RCC 7860 (cell line): ENCODE measurements at regions not wholly inside any gene's neighbourhood (a gene's known extent, or its start where the extent isn't known, plus 50 kb on each side); places are given as distances from the start of the nearest gene placed in this dataset.
A peak's percentile ranks its signal among the peaks of the same experiment; 100 is the strongest.
"Not testable (repeated sequence)": the region's sequence is repeated elsewhere in the genome, so short reads cannot be mapped to it uniquely, and the experiment has no call there.

Source experiments
- DNase-seq: peaks from one replicate; pipeline ENCODE4 v3.0.0-alpha.2; 2015; ENCODE audit warnings: low spot score
- FAIRE-seq: peaks from 2 replicates; lab custom pipeline; 2012; peaks lifted over from hg19 to GRCh38; lab: Jason Lieb, UNC

DNA sequence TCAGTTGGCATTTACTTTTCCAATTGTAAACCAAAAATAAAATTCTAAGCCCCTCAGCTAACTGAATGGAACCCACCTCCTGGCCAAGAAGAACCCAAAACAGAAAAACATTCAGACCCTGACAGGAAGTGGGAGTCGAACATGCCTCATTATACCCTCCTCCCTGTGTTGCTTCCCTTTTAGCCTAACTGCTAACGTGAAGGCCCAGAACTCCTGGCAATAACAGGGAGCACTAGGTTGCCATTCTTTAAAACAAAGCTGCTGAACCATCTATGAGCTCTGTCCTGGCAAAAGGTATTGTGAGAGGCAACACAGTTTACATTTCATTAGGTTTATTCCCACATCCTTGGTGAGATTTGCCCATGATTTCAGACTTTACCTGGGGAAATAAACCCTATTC lies 481.4 kb downstream of the CHSY3 start:
- no peak for DNase-seq
- FAIRE-seq, result no peak

DNA sequence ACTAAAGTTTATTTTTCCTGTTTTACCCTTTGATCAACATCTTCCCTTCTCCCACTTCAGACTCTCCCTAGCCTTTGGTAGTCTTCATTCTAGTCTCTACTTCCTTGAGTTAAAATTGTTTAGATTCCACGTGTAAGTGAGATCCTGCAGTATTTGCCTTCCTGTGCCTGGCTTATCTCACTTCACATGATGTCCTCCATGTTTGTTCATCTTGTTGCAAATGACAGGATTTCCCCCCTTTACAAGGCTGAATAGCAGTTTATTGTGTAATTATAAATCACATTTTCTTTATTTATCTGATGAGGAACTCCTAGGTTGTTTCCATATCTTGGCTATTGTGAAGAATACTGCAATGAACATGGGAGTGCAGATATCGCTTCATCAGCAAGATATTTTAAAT lies 461.7 kb downstream of the CHSY3 start:
- no peak for FAIRE-seq
- no peak for DNase-seq

DNA sequence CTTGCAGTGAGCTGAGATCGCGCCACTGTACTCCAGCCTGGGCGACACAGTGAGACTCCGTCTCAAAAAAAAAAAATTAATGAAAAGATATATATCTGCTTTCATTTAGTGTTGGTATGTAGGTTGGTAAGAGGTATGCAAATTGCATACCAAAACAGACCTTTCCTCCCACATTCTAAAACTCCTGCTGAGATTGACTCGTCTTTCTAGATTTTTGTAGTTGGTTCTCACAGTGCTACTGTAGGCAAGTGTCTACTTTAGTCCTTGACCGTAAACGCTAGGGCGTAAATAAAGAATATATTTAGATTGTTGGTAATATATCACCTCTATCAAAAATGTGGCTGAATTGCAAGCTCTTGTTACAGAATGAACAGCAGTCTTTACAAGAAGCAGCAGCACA lies 445.9 kb downstream of the CHSY3 start:
- no peak for DNase-seq
- no peak for FAIRE-seq

DNA sequence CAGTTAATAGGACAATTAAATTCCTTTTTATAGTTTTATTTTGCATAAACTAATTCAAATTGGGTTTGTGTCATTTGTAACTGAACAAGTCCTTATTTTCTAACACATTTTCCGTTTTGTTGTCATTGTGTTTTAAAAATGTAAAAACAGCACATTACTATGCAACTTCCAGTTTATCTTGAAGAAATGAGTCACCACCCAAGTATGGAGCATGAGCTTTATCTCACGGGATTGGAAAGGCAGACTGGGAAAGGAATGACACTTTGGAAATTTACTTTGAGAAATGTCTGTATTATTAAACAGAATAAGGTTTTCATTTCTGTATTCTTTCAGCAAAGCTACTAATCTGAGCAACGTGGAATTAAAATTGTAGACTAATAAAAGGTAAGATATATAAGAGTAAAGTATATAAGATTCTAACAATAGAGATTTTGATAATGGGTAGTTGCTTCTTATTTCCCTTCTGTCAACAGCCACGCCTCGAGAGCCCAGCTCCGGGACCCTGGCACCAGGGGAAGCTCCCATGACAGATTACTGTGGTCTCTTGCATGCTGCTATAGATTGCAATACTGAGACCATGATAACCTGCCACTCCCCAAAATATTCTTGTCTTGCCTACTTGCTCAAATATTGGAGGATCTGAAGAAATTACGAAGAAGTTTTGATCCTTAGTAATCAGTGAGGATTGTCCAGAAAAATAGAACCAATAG lies 433.1 kb downstream of the CHSY3 start:
- peak; percentile 89 for FAIRE-seq
- DNase-seq, result peak; percentile 41

DNA sequence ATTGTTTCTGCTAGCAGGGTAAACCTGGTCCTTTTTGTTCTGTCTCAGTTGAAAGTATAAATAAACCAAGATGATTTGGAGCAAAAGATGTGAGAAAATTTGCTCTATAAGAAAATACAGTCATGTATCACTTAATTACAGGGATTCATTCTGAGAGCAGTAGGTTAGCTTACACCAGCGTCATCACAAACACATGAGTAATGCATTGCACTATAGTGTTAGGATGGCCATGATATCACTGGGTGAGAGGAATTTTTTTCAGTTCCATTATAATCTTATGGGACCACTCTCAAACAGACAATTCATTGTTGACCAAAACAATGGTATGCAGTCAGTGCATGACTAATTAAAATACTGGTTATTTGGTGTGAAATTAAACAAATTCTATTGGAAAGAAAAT lies 430.9 kb downstream of the CHSY3 start:
- no peak for FAIRE-seq
- DNase-seq, result no peak

DNA sequence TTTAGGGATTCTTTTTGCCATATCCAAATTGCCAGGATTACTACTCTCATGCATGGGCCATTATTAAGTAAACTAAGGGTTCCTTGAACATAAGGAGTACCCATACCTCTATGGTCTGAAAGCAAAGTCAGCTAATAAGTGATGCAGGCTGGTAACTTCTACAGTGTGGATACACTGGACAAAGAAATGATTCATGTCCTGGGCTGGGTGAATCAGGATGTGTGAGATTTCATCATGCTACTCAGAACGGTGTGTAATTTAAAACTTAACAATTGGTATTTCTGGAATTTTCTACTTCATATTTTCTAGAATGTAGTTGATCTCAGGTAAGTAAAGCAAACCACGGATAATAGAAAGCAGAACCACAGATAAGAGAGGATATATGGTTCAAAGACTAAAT lies 428.8 kb downstream of the CHSY3 start:
- FAIRE-seq (peak; percentile 94), DNase-seq (peak; percentile 78)

DNA sequence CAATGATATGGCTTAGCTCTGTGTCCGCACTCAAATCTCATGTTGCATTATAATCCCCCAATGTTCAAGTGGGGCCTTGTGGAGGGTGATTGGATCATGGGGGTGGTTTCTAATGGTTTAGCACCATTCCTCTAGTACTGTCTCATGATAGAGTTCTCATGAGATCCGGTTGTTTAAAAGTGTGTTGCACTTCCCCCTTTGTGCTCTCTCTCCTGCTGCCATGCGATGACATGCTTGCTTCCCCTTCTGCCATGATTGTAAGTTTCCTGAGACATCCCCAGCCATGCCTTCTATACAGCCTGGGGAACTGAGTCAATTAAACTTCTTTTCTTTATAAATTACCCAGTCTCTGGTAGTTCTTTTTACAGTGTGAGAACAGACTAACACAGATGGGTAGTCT lies 427.1 kb downstream of the CHSY3 start:
- DNase-seq (no peak), FAIRE-seq (no peak)

DNA sequence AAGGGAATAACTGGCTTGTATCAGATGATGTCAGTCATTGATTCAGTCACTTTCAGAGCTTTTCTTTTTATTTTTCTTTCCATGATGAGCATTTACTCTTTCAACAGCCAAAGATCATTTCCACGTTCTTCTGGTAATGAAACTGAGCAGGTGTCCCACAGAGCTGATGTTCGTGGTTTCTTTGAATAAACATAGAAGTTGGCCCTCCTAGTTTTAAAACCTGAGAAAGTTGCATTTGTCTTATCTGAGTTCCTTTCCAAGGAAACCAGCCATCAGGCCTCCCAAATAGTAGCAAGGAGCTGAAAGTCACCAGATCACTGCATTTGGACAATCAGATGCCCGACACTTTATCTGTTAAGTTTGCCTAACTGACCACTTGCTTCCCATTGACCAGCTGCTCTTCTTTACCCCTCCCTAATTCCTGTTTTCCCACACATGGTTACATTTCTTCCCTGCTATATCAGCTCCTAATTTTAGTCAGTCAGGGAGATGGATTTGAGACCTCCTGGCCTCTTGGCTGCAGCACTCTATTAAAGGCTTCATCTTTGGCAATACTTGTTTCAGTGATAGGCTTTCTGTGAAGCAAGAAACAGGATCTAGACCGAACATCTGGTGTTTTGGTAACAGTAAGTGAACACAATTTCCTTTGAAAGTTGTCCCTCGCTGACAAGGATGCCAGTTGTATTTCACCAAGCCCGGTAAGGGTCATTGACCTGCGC lies 420.8 kb downstream of the CHSY3 start:
- FAIRE-seq, result no peak
- no peak for DNase-seq

DNA sequence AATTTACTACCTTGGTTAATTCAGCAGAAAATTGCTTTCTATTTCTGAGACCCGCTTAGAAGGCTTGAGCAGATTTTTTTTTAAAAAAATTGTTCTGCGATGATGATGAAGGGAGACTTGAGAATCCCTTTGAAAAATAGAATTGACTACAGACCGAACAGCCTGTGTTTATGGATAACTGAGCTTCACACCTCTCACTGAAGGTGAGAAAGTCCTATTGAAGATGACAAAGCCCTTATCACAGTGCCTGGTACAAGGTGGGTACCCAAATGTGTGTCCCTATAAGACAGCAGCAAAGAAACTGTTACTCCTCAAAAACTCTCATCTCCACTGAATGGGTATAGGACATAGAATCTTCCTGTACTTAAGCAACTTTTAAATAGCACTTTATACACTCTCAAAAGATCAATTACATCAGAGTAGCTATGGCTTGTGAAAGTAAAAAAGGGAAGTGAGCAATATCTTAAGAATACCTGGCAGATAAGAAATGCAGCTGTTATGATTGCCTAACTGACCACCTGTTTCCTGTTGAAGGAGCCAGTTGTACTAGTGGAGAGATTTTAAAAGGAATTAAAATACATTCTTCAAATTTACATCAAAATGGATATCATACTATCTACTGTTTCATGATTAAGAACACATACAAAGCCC lies 419.7 kb downstream of the CHSY3 start:
- FAIRE-seq, result no peak
- DNase-seq, result no peak

DNA sequence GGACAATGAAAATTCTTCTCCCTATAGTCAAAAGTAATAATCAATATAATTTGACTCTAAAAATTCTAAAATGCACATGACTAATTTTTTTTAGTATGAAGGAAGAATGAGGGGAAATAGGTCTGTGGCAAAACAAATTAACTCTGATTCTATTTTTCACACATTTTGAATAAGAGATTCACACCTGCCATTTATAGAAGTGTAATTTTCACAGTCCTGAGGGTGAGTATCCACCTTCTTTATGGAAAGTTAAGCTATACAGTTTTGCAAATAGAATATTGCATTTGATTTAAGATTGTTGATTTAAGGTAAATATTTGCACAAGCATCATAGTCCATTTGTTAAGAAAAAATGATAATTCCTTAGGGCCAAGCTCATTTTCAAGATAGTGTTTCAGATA lies 417.7 kb downstream of the CHSY3 start:
- FAIRE-seq (no peak), DNase-seq (no peak)

DNA sequence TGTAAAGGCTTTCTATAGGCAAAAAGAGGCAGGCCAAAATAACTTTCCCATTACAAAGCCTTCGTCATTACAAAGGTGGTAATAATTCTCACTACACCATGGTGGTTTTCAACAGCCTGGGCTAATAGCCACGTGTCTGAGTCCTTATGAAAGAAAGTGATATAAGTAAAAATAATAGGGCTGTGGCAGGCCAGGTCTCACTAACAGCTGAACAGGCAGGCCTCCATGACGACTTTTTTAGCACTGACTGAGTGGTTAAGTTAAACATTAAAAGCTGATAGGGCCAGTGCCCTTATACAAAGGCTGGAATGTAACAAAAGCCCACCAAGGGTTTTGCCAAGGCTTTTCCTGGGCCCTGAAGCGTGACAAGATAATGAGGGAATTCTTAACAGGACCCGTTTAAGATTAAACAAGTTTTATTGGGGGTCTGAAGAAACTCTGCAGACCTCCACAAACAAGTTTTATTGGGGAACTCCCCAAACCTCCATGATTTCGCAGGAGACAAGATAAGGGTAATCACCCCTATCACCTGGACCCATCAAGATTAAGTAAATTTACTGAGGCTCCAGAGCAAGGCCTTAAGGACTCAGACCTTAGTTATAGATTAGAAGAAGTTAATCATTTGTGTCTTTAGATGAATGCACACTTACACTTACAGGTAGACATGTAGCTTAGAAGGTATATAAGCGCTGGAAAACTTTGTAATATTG lies 412.9 kb downstream of the CHSY3 start:
- FAIRE-seq (peak; percentile 98), DNase-seq (peak; percentile 91)

DNA sequence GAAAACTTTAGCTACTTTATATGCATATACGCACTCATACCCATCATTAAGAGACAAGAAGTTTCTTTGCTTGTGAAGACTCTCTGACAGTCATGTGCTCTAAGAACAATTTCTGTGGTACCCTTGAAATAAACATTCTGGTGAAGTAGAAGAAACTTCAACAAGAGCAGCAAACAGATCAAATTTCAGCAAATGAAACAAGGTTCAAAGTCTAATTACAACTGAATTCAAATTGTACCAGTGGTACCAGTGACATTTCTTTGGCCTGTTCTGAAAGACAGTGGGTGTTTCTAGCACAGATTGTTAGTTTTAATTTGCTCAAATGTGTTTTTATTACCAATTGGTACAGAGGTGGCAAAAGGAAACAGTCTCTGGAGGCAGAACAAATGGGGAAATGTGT lies 391.0 kb downstream of the CHSY3 start:
- FAIRE-seq (no peak), DNase-seq (no peak)

DNA sequence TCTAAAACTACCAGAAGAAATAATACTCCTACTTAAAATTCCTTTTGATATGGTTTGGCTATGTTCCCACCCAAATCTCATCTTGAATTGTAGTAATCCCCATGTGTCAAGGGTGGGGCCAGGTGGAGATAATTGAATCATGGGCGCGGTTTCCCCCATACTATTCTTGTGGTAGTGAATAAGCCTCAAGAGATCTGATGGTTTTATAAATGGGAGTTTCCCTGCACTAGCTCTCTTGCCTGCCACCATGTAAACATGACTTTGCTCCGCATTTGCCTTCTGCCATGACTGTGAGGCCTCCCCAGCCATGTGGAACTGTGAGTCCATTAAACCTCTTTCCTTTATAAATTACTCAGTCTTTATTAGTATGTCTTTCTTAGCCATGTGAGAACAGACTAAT lies 390.5 kb downstream of the CHSY3 start:
- FAIRE-seq, DNase-seq: not testable (repeated sequence)

DNA sequence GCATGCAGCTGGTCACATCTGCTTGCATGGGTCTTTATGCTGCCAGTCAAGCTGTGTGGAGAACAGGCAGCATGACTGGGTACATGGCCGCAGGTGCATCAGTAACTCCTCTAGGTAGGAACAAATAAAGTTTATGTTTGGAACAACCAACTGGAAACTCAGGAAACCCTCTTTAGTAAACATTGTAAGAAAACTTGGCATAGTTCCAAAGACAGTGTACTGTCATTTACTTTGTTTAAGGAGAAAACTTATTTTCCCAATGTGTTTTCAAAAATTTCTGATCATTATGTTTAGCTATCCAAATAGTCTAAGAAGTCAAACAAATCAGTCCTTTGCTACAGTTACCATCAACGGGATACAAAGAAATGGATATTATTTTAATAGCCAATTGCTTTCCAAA lies 386.0 kb downstream of the CHSY3 start:
- FAIRE-seq, result no peak
- no peak for DNase-seq

DNA sequence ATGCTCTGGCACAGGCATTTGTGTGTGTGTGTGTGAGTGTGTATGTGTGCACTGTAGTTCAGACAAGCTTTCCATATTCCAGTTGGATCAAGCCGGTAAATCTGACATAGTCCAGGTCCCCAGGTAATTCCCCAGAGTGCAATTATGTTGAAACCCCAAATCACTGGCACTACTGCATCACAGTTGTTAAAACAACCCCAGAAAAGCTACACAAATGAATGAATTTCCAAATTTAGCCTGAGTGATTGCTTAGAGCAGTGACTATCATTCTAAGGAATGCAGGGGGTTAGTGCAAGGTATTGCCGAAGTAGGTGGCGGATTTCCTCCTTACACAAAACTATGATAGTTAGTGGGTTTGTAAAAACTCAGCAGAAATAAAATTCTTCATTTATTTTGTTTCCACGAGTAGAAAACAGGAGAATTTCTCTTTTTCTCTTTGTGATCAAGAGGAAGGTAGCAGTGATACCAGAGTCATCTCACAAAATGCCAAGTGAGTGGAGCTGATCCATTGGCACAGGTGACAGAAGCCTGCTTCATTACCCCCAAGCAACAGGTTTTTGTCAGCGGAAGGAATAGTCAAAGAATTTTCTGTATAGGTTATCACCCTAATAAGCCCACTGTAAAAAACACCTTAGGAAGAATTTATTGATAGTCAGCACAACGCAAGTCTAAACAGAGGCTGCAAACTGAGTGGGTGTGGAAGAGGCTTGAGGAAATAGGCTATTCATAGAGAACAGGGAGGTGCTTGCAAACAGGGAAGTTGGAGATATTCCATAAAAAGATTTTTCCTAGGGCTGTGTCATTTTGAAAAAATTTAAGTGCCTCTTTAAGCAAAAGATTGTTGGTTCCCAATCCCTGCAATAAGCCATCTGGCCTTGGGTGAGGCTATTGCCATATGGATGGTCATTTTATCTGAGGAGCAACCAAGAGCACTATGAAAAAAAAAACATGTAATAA lies 385.1 kb downstream of the CHSY3 start:
- FAIRE-seq, result no peak
- DNase-seq, result peak; percentile 13

DNA sequence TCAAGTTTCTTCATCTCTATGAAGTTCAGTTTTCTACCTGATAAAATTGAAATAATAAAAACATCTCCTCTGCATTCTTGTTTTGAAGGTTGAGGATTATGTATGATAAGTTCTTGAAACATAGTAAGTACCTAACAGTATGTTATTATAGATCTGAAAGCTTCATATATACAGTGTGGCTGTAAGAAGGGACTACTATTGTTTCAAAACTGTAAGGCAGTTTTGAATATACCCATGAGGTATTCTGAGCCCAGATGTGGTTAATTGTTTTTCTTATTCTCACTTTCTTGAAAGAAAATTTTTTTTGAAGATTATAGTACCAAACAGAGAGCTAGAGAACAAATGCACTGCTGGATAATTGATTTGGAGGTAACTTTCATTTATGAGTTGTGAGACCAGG lies 383.2 kb downstream of the CHSY3 start:
- FAIRE-seq, result no peak
- no peak for DNase-seq

DNA sequence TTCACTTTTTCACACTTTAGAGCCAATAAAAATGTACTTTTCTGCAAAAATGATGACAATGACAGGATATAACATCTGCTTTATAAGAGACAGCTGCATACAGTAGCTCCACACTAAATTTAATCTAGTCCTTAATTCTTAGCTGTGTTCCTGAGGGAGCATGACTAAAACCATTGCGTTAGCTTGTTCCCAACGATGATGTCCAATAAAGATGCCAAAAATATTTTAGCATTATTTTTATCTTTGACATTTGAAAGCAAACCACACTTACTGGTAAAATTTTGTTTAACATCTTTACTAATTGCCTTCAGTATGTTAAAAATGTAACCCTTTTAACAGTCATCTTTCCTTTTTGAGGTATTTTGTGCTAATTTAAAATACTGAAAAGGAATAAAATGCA lies 382.7 kb downstream of the CHSY3 start:
- no peak for FAIRE-seq
- no peak for DNase-seq

DNA sequence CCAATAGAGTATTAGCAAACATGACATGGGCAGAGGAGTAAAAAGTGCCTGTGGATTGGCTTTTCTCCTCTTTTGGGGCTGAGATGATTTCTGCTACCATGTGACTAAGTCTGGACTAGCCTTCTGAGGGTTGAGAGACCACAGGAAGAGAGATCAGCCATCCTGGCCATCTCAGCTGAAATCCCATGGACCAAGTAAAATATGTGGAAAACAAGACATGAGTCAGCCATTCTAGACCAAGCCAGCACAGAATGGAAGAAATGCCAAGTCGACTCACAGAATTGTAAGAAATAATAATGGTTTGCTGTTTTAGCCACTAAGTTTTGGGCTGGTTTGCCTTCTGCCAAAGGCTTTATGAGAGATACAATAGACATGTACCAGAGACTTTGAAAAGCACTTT lies 377.8 kb downstream of the CHSY3 start:
- DNase-seq (no peak), FAIRE-seq (no peak)

DNA sequence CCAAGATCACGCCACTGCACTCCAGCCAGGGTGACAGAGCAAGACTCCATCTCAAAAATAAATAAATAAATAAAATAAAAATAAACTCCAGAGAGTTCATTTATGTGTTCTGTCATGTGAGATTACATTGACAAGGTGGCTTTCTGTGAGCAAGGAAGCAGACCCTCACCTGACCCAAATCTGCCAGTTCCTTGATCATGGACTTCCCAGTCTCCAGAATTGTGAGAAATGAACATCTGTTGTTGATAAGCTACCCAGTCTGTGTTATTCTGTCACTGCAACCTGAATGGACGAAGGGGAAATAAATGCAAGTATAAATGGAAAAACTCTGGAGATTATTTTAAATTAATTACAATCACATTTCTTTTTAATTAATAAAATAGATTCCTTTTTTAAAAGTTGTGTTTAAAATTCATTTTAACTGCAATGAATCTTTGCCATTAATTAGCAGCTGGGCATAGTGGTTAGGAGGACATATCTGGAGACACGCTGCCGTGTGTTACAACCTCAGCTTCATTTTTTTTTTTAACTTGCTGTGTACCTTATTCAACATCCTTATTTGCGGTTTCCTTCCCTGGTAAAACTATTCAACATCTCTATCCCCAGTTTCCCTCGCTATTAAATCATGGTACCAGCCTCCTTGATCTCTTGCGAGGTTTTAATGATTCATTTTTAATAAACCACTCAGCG lies 376.4 kb downstream of the CHSY3 start:
- FAIRE-seq, result no peak
- DNase-seq, result no peak

DNA sequence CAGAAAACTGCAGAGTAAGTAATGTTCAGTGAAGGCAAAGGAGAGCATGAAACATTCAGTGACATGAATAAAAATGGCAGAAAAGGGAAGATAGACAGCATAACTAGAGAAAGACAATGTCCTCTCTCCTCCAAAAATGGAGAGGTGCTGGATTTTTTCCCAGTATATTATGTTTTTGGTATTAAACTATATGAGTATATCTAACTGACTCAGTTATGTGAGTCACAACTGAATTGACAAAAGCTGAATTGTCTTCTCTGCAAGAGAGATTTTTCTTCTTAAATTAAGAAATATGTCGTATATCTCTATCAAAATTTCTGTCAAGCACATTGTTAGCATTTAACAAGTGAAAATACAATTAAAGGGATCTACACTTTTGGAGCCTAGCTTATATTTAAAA lies 375.1 kb downstream of the CHSY3 start:
- DNase-seq (no peak), FAIRE-seq (no peak)
